ENCODE measurements at regions not wholly inside any gene's neighbourhood (a gene's known extent, or its start where the extent isn't known, plus 50 kb on each side); places are given as distances from the start of the nearest gene placed in this dataset.
A peak's percentile ranks its signal among the peaks of the same experiment; 100 is the strongest.
"Not testable (repeated sequence)": the region's sequence is repeated elsewhere in the genome, so short reads cannot be mapped to it uniquely, and the experiment has no call there.

DNA sequence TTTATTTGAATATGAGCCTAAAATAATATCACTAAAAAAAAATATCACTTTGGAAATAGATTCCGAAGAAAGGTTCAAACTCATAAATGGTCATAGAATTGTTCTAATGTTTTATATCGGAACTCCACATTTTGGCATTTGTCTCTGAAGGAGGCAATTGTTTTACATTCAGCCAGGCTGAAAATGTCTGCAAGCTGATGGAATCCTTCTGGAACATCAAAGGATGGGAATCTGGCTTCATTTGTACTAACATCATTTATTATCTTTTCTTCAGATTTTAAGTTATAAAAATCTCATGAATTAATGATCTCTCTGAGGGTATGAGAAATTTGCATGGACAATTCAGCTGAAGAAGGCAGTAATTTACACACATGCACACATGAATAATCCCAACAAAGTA lies 251.4 kb upstream of the RGMA start (continued):
- TF ChIP-seq POLR2H (tag; IDR thresholded peaks at IDR 0.05; ENCODE audit: low read depth) (no peak), BHLHE40 (IDR thresholded peaks at IDR 0.05; ENCODE audit: low read length) (no peak), ZNF217 (CRISPR knock-in tag; IDR thresholded peaks at IDR 0.05) (no peak)

DNA sequence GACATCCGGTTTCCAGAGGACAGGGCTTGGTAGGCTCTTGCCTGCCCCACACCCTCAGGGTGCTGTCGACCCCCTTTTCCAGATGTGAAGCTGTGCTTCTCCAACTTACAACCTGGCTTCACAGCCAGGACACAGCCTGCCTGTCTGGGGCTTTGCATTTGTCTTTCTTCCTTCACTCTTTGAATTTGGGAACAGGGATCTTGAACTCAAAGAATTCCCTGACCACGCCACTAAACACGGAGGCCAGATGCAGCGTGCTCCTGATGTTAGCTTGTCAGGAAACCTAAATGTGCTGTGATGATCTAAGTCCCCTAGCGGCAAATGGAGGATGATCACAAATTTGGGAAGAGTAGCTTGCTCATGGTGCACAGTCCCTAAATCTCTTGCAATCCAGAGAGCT lies 244.8 kb upstream of the RGMA start:
- POLR2A ChIA-PET = interaction anchor here (0.6 kb wide), 1 partner anchor 420 kb away, joined by 3 read pairs; no protein-coding TSS in a partner anchor
- no peaks in the 10 kb centered on the region for H3K4me1 ChIP-seq (replicated peaks in 1 of 2; ENCODE audit: control insufficient read depth in 2 of 2, insufficient read depth in 2 of 2, low read length in 2 of 2)
- H4K20me1 ChIP-seq (replicated peaks; ENCODE audit: control insufficient read depth, insufficient read depth, low read length) = no peaks in the 10 kb centered on the region
- H3K36me3 ChIP-seq (ENCODE audit: control insufficient read depth, insufficient read depth, low read length) = no peaks in the 10 kb centered on the region
- no peaks in the 10 kb centered on the region for H3K9me1 ChIP-seq (ENCODE audit: control insufficient read depth, insufficient read depth, low read length)
- peaks cover 4 to 21% of the 10 kb centered on the region in 2 experiments; a peak in 3 of 5 replicates for H3K27me3 ChIP-seq (ENCODE audit: control insufficient read depth in 2 of 2, insufficient read depth in 2 of 2, low read length in 2 of 2)
- no peaks in the 10 kb centered on the region for H3K9me3 ChIP-seq (replicated peaks; ENCODE audit: control insufficient read depth, insufficient read depth, low read depth, low read length)
- no peak overlapping the region for H3K27ac ChIP-seq (ENCODE audit: extremely low read depth, low read depth, low read length)
- no peak overlapping the region for H2AFZ ChIP-seq (ENCODE audit: low read depth, low read length)
- H3K9ac ChIP-seq (ENCODE audit: insufficient read depth in 1 of 2, low read depth in 2 of 2, low read length in 2 of 2) = no peak overlapping the region
- WGBS (ENCODE audit: insufficient coverage, low coverage, missing lambda C conversion rate) = 4% methylated on average over 6 of the region's 6 CpGs
- intact Hi-C loops (cut with micrococcal nuclease) = no loop called here
- DNase-seq (ENCODE audit: extremely low read depth in 1 of 4, low spot score in 3 of 4) (no peak), ATAC-seq (no peak), FAIRE-seq (no peak)
- H3K4me3 ChIP-seq = no peak overlapping the region
- no peaks in the 10 kb centered on the region for H3K79me2 ChIP-seq (ENCODE audit: control insufficient read depth, insufficient read depth, low read length)
- H3K4me2 ChIP-seq (ENCODE audit: insufficient read depth, low read length) = no peak overlapping the region
- no TSS peak for BruUV-seq (replicated peaks)
- CTCF ChIA-PET (ENCODE audit: low intra/inter-chr PET ratio) = no interaction called here
- TF ChIP-seq, protein P1, sequence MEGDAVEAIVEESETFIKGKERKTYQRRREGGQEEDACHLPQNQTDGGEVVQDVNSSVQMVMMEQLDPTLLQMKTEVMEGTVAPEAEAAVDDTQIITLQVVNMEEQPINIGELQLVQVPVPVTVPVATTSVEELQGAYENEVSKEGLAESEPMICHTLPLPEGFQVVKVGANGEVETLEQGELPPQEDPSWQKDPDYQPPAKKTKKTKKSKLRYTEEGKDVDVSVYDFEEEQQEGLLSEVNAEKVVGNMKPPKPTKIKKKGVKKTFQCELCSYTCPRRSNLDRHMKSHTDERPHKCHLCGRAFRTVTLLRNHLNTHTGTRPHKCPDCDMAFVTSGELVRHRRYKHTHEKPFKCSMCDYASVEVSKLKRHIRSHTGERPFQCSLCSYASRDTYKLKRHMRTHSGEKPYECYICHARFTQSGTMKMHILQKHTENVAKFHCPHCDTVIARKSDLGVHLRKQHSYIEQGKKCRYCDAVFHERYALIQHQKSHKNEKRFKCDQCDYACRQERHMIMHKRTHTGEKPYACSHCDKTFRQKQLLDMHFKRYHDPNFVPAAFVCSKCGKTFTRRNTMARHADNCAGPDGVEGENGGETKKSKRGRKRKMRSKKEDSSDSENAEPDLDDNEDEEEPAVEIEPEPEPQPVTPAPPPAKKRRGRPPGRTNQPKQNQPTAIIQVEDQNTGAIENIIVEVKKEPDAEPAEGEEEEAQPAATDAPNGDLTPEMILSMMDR (IDR thresholded peaks at IDR 0.05 in 2 of 3, conservative IDR thresholded peaks at IDR 0.05 in 1 of 3; ENCODE audit: insufficient read depth in 2 of 3, low read depth in 1 of 3, low read length in 3 of 3) = 0 out of 6 replicates have a peak, but pooled peaks of 1 of the 3 experiments have one; percentile 28
- no peak for TF ChIP-seq TEAD1 (CRISPR knock-in tag; IDR thresholded peaks at IDR 0.05)
- in situ Hi-C loops (cut with MboI) = no loop called here

DNA sequence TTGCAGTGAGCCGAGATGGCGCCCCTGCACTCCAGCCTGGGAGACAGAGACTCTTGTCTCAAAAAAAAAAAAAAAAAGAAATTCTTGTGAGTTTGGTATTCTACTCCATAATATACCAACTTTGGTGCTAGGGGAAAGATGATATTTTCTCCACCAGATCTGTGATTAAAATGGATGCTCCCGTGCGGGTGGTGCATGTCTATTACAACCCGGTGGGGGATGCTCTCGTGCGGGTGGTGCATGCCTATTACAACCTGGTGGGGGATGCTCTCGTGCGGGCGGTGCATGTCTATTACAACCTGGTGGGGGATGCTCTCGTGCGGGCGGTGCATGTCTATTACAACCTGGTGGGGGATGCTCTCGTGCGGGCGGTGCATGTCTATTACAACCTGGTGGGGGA lies 244.1 kb upstream of the RGMA start:
- H3K4me1 ChIP-seq (replicated peaks in 1 of 2; ENCODE audit: control insufficient read depth in 2 of 2, insufficient read depth in 2 of 2, low read length in 2 of 2); H3K9me3 ChIP-seq (replicated peaks; ENCODE audit: control insufficient read depth, insufficient read depth, low read depth, low read length); in situ Hi-C loops (cut with MboI); H3K79me2 ChIP-seq (ENCODE audit: control insufficient read depth, insufficient read depth, low read length); POLR2A ChIA-PET; H3K4me3 ChIP-seq; ATAC-seq; H2AFZ ChIP-seq (ENCODE audit: low read depth, low read length); H3K36me3 ChIP-seq (ENCODE audit: control insufficient read depth, insufficient read depth, low read length); H3K4me2 ChIP-seq (ENCODE audit: insufficient read depth, low read length); FAIRE-seq; H3K27ac ChIP-seq (ENCODE audit: extremely low read depth, low read depth, low read length); CTCF ChIA-PET (ENCODE audit: low intra/inter-chr PET ratio); H4K20me1 ChIP-seq (replicated peaks; ENCODE audit: control insufficient read depth, insufficient read depth, low read length); H3K9me1 ChIP-seq (ENCODE audit: control insufficient read depth, insufficient read depth, low read length); DNase-seq (ENCODE audit: extremely low read depth in 1 of 4, low spot score in 3 of 4); BruUV-seq (replicated peaks); H3K9ac ChIP-seq (ENCODE audit: insufficient read depth in 1 of 2, low read depth in 2 of 2, low read length in 2 of 2); intact Hi-C loops (cut with micrococcal nuclease): not testable (repeated sequence)
- 7% methylated on average over 8 of the region's 16 CpGs for WGBS (ENCODE audit: insufficient coverage, low coverage, missing lambda C conversion rate)
- peaks cover 4 to 21% of the 10 kb centered on the region in 2 experiments; a peak in 3 of 5 replicates for H3K27me3 ChIP-seq (ENCODE audit: control insufficient read depth in 2 of 2, insufficient read depth in 2 of 2, low read length in 2 of 2)

All from K562 (cell line).